A549 (cell line): ENCODE measurements at regions not wholly inside any gene's neighbourhood (a gene's known extent, or its start where the extent isn't known, plus 50 kb on each side); places are given as distances from the start of the nearest gene placed in this dataset.

Source experiments
- ATAC-seq, 2 experiments: fragments of 200-7000 bp in 1 of 2; fragments of >200 bp in 1 of 2; cut with Nextera tagmentation in 1 of 2; cut with Tn5 transposase in 1 of 2; 3 replicates each; pipeline versions ENCODE4 v1.8.0 to v1.9.1; 2018 to 2020; ENCODE audit warnings: mild to moderate bottlenecking in 1 of 2, moderate library complexity in 1 of 2
- CTCF ChIA-PET: fragments of 300-600 bp; sonication (Branson Sonifier 250); formaldehyde crosslinking; extraction: SDS; loops from one replicate; lab custom pipeline; 2021; ENCODE audit warnings: antibody characterized with exemption, inconsistent platforms; lab: Yijun Ruan, JAX
- POLR2A ChIA-PET: fragments of 350-600 bp; formaldehyde crosslinking; extraction: SDS; loops from one replicate; lab custom pipeline; 2021; ENCODE audit warnings: antibody characterized with exemption, inconsistent platforms; lab: Yijun Ruan, JAX
- DNase-seq, 2 experiments: peaks; one replicate each; pipeline versions ENCODE4 v3.0.0 to v3.0.0-alpha.2; 2011 to 2016; ENCODE audit warnings: low read depth in 1 of 2, low spot score in 1 of 2
- FAIRE-seq: peaks from 2 replicates; lab custom pipeline; 2011; peaks lifted over from hg19 to GRCh38; lab: Jason Lieb, UNC
- H3K27ac ChIP-seq, 2 experiments: fragments of >200 bp; sonication (Bioruptor Twin); formaldehyde crosslinking; 3 replicates each; pipeline ENCODE4 v1.5.1; 2016 to 2017
- H3K4me1 ChIP-seq: fragments of >200 bp; sonication (Bioruptor Twin); formaldehyde crosslinking; 3 replicates; pipeline ENCODE4 v1.6.1; 2016
- H3K4me2 ChIP-seq: fragments of >200 bp; sonication (Bioruptor Twin); formaldehyde crosslinking; 3 replicates; pipeline ENCODE4 v1.6.1; 2016
- H3K4me3 ChIP-seq: fragments of >200 bp; sonication (Bioruptor Twin); formaldehyde crosslinking; 3 replicates; pipeline ENCODE4 v1.5.1; 2016
- H3K9me3 ChIP-seq: fragments of >200 bp; sonication (Bioruptor Twin); formaldehyde crosslinking; 3 replicates; pipeline ENCODE4 v1.6.1; 2016
- ATOH8 ChIP-seq: fragments of 250-450 bp; sonication (Bioruptor Pico); IDR thresholded peaks from 2 replicates; pipeline ENCODE4 v1.5.0; 2020; ENCODE audit warnings: low read depth, mild to moderate bottlenecking, moderate library complexity
- CBX8 ChIP-seq: fragments of 200-600 bp; sonication (generic); IDR thresholded peaks from 2 replicates; pipeline ENCODE4 v1.6.1; 2016
- CEBPB ChIP-seq, 2 experiments: fragments of >200 bp in 1 of 2; sonication (Bioruptor Twin) in 1 of 2; formaldehyde crosslinking in 1 of 2; IDR thresholded peaks; 2 replicates each; pipeline ENCODE4 v1.6.1; 2012 to 2016
- EHF ChIP-seq: fragments of 250-450 bp; sonication (Bioruptor Pico); IDR thresholded peaks from 2 replicates; pipeline ENCODE4 v1.5.0; 2020; ENCODE audit warnings: mild to moderate bottlenecking
- EP300 ChIP-seq, 2 experiments: fragments of >200 bp; sonication (Bioruptor Twin); formaldehyde crosslinking; IDR thresholded peaks; 2 replicates in 1 of 2; 3 replicates in 1 of 2; pipeline ENCODE4 v1.6.1; 2016 to 2017
- ESRRA ChIP-seq: fragments of 150-350 bp; IDR thresholded peaks from 2 replicates; pipeline ENCODE4 v1.6.1; 2014; ENCODE audit warnings: mild to moderate bottlenecking, low read length, borderline replicate concordance
- FOSL2 ChIP-seq, 2 experiments: fragments of 450-650 bp in 1 of 2; fragments of >200 bp in 1 of 2; sonication (Bioruptor Twin) in 1 of 2; formaldehyde crosslinking; IDR thresholded peaks; 2 replicates each; pipeline versions ENCODE4 v1.5.0 to v1.6.1; 2016 to 2020; ENCODE audit warnings: mild to moderate bottlenecking in 1 of 2, moderate library complexity in 1 of 2
- GATA3 ChIP-seq: IDR thresholded peaks from 2 replicates; pipeline ENCODE4 v1.6.1; 2012; ENCODE audit warnings: borderline replicate concordance
- HDAC2 ChIP-seq: fragments of 200-600 bp; sonication (generic); IDR thresholded peaks from 2 replicates; pipeline ENCODE4 v1.6.1; 2016
- HEYL ChIP-seq: fragments of 250-450 bp; sonication (Bioruptor Pico); IDR thresholded peaks from 2 replicates; pipeline ENCODE4 v1.8.0; 2021; ENCODE audit warnings: mild to moderate bottlenecking, moderate library complexity
- HMGXB4 ChIP-seq: fragments of 250-450 bp; sonication (Bioruptor Pico); IDR thresholded peaks from 2 replicates; pipeline ENCODE4 v1.5.0; 2021; ENCODE audit warnings: mild to moderate bottlenecking, moderate library complexity, borderline replicate concordance
- HOXA7 ChIP-seq: fragments of 250-450 bp; sonication (Bioruptor Pico); IDR thresholded peaks from 2 replicates; pipeline ENCODE4 v1.5.0; 2020; ENCODE audit warnings: mild to moderate bottlenecking, moderate library complexity
- HOXB5 ChIP-seq: fragments of 250-450 bp; sonication (Bioruptor Pico); IDR thresholded peaks from 2 replicates; pipeline ENCODE4 v1.5.0; 2020; ENCODE audit warnings: mild to moderate bottlenecking, moderate library complexity
- JUNB ChIP-seq: fragments of >200 bp; sonication (Bioruptor Twin); formaldehyde crosslinking; IDR thresholded peaks from 2 replicates; pipeline ENCODE4 v1.6.1; 2016
- KDM1A ChIP-seq: fragments of 200-600 bp; sonication (generic); IDR thresholded peaks from 2 replicates; pipeline ENCODE4 v1.6.1; 2016; ENCODE audit warnings: low read depth, mild to moderate bottlenecking
- KDM5A ChIP-seq: fragments of 200-600 bp; sonication (generic); IDR thresholded peaks from 2 replicates; pipeline ENCODE4 v1.6.1; 2016; ENCODE audit warnings: antibody characterized with exemption, mild to moderate bottlenecking
- MYC ChIP-seq: IDR thresholded peaks from 2 replicates; pipeline ENCODE4 v1.6.1; 2012; ENCODE audit warnings: mild to moderate bottlenecking, inconsistent platforms, low read length, improper control_type of control experiment, borderline replicate concordance
- NFE2L2 ChIP-seq: fragments of 150-350 bp; conservative IDR thresholded peaks from 2 replicates; pipeline ENCODE4 v1.6.1; 2014; ENCODE audit warnings: low read length
- NR3C1 ChIP-seq: fragments of >200 bp; sonication (Bioruptor Twin); formaldehyde crosslinking; IDR thresholded peaks from 3 replicates; pipeline ENCODE4 v1.6.1; 2017
- PBX3 ChIP-seq: IDR thresholded peaks from 2 replicates; pipeline ENCODE4 v1.6.1; 2012
- PHF8 ChIP-seq: fragments of 200-600 bp; sonication (generic); IDR thresholded peaks from 2 replicates; pipeline ENCODE4 v1.6.1; 2016; ENCODE audit warnings: low read depth, mild to moderate bottlenecking, antibody characterized with exemption, moderate library complexity, borderline replicate concordance
- POLR2AphosphoS2 ChIP-seq: conservative IDR thresholded peaks from 2 replicates; pipeline ENCODE4 v1.6.1; 2012; ENCODE audit warnings: low read length, improper control_type of control experiment, inconsistent platforms
- RAD21 ChIP-seq, 2 experiments: fragments of >200 bp in 1 of 2; sonication (Bioruptor Twin) in 1 of 2; formaldehyde crosslinking in 1 of 2; IDR thresholded peaks in 1 of 2; conservative IDR thresholded peaks in 1 of 2; 2 replicates in 1 of 2; 3 replicates in 1 of 2; pipeline ENCODE4 v1.6.1; 2012 to 2018; ENCODE audit warnings: inconsistent platforms in 1 of 2
- REST ChIP-seq: fragments of 200-600 bp; sonication (generic); IDR thresholded peaks from 2 replicates; pipeline ENCODE4 v1.6.1; 2016; ENCODE audit warnings: antibody characterized with exemption, mild to moderate bottlenecking, moderate library complexity
- RFX5 ChIP-seq: fragments of 450-650 bp; IDR thresholded peaks from 2 replicates; pipeline ENCODE4 v1.7.1; 2014; ENCODE audit warnings: antibody characterized with exemption, mild to moderate bottlenecking, moderate library complexity
- RNF2 ChIP-seq: fragments of 200-600 bp; sonication (generic); IDR thresholded peaks from 2 replicates; pipeline ENCODE4 v1.6.1; 2016; ENCODE audit warnings: low read depth, mild to moderate bottlenecking, antibody characterized with exemption, moderate library complexity, borderline replicate concordance
- TP53 ChIP-seq: fragments of 250-450 bp; sonication (Bioruptor Pico); IDR thresholded peaks from 2 replicates; pipeline ENCODE4 v1.5.0; 2021; ENCODE audit warnings: mild to moderate bottlenecking, moderate library complexity
- ZFP36 ChIP-seq: fragments of 450-650 bp; IDR thresholded peaks from 2 replicates; pipeline ENCODE4 v1.6.1; 2014; ENCODE audit warnings: borderline replicate concordance; ENCODE audit not compliant: partially characterized antibody
- ZNF302 ChIP-seq: fragments of 250-450 bp; sonication (Bioruptor Pico); IDR thresholded peaks from 2 replicates; pipeline ENCODE4 v1.9.0; 2021; ENCODE audit warnings: inconsistent platforms, mild to moderate bottlenecking, moderate library complexity
- WGBS: methylation state at CpG from one replicate; pipeline ENCODE4 v1.1.6; 2017; ENCODE audit errors: missing lambda C conversion rate; 5-methylcytosine and 5-hydroxymethylcytosine counted together

GRCh38 chr12:100703337-100703736 lies 91.2 kb upstream of the ANO4 start:
- no peak overlapping the region for H3K4me3 ChIP-seq
- POLR2A ChIA-PET: no interaction called here
- no peak overlapping the region for H3K4me2 ChIP-seq
- CTCF ChIA-PET: interaction anchor here (1.2 kb wide), 1 partner anchor 31 kb away, joined by 3 read pairs; no protein-coding TSS in a partner anchor
- DNase-seq (no peak), ATAC-seq (no peak), FAIRE-seq (no peak)
- H3K4me1 ChIP-seq: no peaks in the 10 kb centered on the region
- H3K9me3 ChIP-seq: no peaks in the 10 kb centered on the region
- H3K27ac ChIP-seq: no peak overlapping the region
- 3% methylated on average over 2 of the region's 2 CpGs for WGBS
- TF ChIP-seq EHF (CRISPR knock-in tag): no peak
- TF ChIP-seq RNF2: peak; percentile 88; the same call in 1 of the 2 replicates
- TF ChIP-seq CBX8: peak; percentile 61; the same call in 1 of the 2 replicates
- TF ChIP-seq EP300 (IDR thresholded peaks at IDR 0.05): no peak

- ChIA-PET CTCF (interaction anchor here (1.2 kb wide), 1 partner anchor 31 kb away, joined by 3 read pairs; no protein-coding TSS in a partner anchor), POLR2A (no interaction called here)
- H3K27ac ChIP-seq: no peak overlapping the region
- FAIRE-seq (no peak), ATAC-seq (no peak), DNase-seq (no peak)
- WGBS: 0% methylated on average over 2 of the region's 2 CpGs
- H3K4me2 ChIP-seq: no peak overlapping the region
- no peaks in the 10 kb centered on the region for H3K9me3 ChIP-seq
- H3K4me3 ChIP-seq: no peak overlapping the region
- TF ChIP-seq ZFP36 (no peak), KDM5A (no peak), HOXB5 (CRISPR knock-in tag) (no peak), HOXA7 (CRISPR knock-in tag) (no peak), HEYL (CRISPR knock-in tag) (no peak), NFE2L2 (no peak), CBX8 (no peak), POLR2AphosphoS2 (no peak), RFX5 (no peak), ATOH8 (CRISPR knock-in tag) (no peak), GATA3 (no peak), KDM1A (no peak), JUNB (no peak), PHF8 (no peak), ZNF302 (no peak), FOSL2 (IDR thresholded peaks at IDR 0.05) (no peak), FOSL2 (CRISPR knock-in tag; IDR thresholded peaks at IDR 0.05) (no peak), TP53 (CRISPR knock-in tag) (no peak), RAD21 (conservative IDR thresholded peaks at IDR 0.05 in 1 of 2, IDR thresholded peaks at IDR 0.05 in 1 of 2) (no peak)
- no peaks in the 10 kb centered on the region for H3K4me1 ChIP-seq
These were observed 90.7 kb upstream of the ANO4 start for GRCh38 chr12:100703868-100704267.

GRCh38 chr12:100706033-100706432 lies 88.5 kb upstream of the ANO4 start:
- H3K27ac ChIP-seq: no peak overlapping the region
- no peaks in the 10 kb centered on the region for H3K4me1 ChIP-seq
- no peak for FAIRE-seq
- DNase-seq: peak in 1 of 2 experiments; percentile 39
- H3K9me3 ChIP-seq: no peaks in the 10 kb centered on the region
- POLR2A ChIA-PET: no interaction called here
- CTCF ChIA-PET: no interaction called here
- H3K4me2 ChIP-seq: no peak overlapping the region
- 13% methylated on average over 3 of the region's 3 CpGs for WGBS
- H3K4me3 ChIP-seq: no peak overlapping the region
- ATAC-seq: peak; percentile 37 to 39; a peak in 3 of 6 replicates
- TF ChIP-seq RNF2: no peak
- TF ChIP-seq CEBPB (IDR thresholded peaks at IDR 0.05): no peak
- TF ChIP-seq JUNB: no peak
- no peak for TF ChIP-seq NR3C1
- no peak for TF ChIP-seq REST
- no peak for TF ChIP-seq ESRRA
- TF ChIP-seq PHF8: no peak
- TF ChIP-seq HEYL (CRISPR knock-in tag): no peak
- TF ChIP-seq MYC: no peak
- TF ChIP-seq HMGXB4 (CRISPR knock-in tag): no peak
- no peak for TF ChIP-seq PBX3
- TF ChIP-seq HDAC2: no peak
- TF ChIP-seq ZFP36: no peak
